ENCODE measurements at regions not wholly inside any gene's neighbourhood (a gene's known extent, or its start where the extent isn't known, plus 50 kb on each side); places are given as distances from the start of the nearest gene placed in this dataset.

- no peak overlapping the region for H3K4me3 Mint-ChIP-seq (ENCODE audit: low read depth, unreplicated experiment)
- H3K9me3 Mint-ChIP-seq (ENCODE audit: low read depth, unreplicated experiment): peaks cover 2% of the 10 kb centered on the region
- no peaks in the 10 kb centered on the region for H3K27me3 Mint-ChIP-seq (ENCODE audit: unreplicated experiment)
- H3K27ac Mint-ChIP-seq (ENCODE audit: unreplicated experiment): no peak overlapping the region
- no peaks in the 10 kb centered on the region for H3K36me3 Mint-ChIP-seq (ENCODE audit: insufficient read depth, unreplicated experiment)
- intact Hi-C loops (cut with micrococcal nuclease; ENCODE audit: unreplicated experiment): no loop called here
- no peaks in the 10 kb centered on the region for H3K4me1 Mint-ChIP-seq (ENCODE audit: low read depth, unreplicated experiment)
- no peak for TF ChIP-seq CTCF (IDR thresholded peaks at IDR 0.05; ENCODE audit: unreplicated experiment)
- BruUV-seq (replicated peaks): no TSS peak
- DNase-seq: no peak
- CTCF ChIA-PET: no interaction called here
These were observed 359.3 kb downstream of the PLPP3 start for GRCh38 chr1:56220021-56220420.

DNA sequence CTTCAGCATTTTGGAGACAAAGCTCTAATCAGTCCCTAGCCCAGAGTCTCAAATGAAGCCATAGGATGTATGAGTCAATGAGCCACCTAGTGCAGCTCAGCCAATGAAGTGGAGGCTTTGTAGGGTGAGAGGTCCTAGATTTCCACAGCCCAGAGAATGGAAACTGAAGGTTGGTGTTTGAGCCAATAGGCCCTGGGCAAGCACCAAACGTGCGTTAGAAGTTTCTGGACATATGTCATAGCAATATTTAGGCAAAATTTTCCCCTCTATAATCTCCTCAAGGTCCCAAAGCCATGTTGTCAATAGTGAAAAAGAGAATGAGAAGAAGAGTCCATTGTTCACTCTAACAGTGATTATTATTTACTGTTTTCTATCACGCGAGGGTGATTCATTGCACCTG, 361.3 kb downstream of the PLPP3 start:
- intact Hi-C loops (cut with micrococcal nuclease; ENCODE audit: unreplicated experiment): no loop called here
- no peak for DNase-seq

GRCh38 chr1:56216218-56216617, 363.1 kb downstream of the PLPP3 start:
- no peaks in the 10 kb centered on the region for H3K27me3 Mint-ChIP-seq (ENCODE audit: unreplicated experiment)
- no peak for TF ChIP-seq CTCF (IDR thresholded peaks at IDR 0.05; ENCODE audit: unreplicated experiment)
- no TSS peak for BruUV-seq (replicated peaks)
- DNase-seq: no peak
- no peak overlapping the region for H3K27ac Mint-ChIP-seq (ENCODE audit: unreplicated experiment)
- CTCF ChIA-PET: no interaction called here
- no peaks in the 10 kb centered on the region for H3K36me3 Mint-ChIP-seq (ENCODE audit: insufficient read depth, unreplicated experiment)
- H3K9me3 Mint-ChIP-seq (ENCODE audit: low read depth, unreplicated experiment): no peaks in the 10 kb centered on the region
- no peak overlapping the region for H3K4me3 Mint-ChIP-seq (ENCODE audit: low read depth, unreplicated experiment)
- no peaks in the 10 kb centered on the region for H3K4me1 Mint-ChIP-seq (ENCODE audit: low read depth, unreplicated experiment)
- intact Hi-C loops (cut with micrococcal nuclease; ENCODE audit: unreplicated experiment): no loop called here

More for the DNA sequence above, 361.3 kb downstream of the PLPP3 start:
- BruUV-seq (replicated peaks): no TSS peak
- Mint-ChIP-seq H3K36me3 (ENCODE audit: insufficient read depth, unreplicated experiment) (no peaks in the 10 kb centered on the region), H3K27me3 (ENCODE audit: unreplicated experiment) (no peaks in the 10 kb centered on the region), H3K9me3 (ENCODE audit: low read depth, unreplicated experiment) (peaks cover 2% of the 10 kb centered on the region), H3K4me3 (ENCODE audit: low read depth, unreplicated experiment) (no peak overlapping the region), H3K4me1 (ENCODE audit: low read depth, unreplicated experiment) (no peaks in the 10 kb centered on the region), H3K27ac (ENCODE audit: unreplicated experiment) (no peak overlapping the region)
- TF ChIP-seq CTCF (IDR thresholded peaks at IDR 0.05; ENCODE audit: unreplicated experiment): no peak
- CTCF ChIA-PET: no interaction called here

GRCh38 chr1:56215771-56216170, 363.6 kb downstream of the PLPP3 start:
- H3K27ac Mint-ChIP-seq (ENCODE audit: unreplicated experiment): no peak overlapping the region
- no peaks in the 10 kb centered on the region for H3K27me3 Mint-ChIP-seq (ENCODE audit: unreplicated experiment)
- CTCF ChIA-PET: no interaction called here
- H3K36me3 Mint-ChIP-seq (ENCODE audit: insufficient read depth, unreplicated experiment): no peaks in the 10 kb centered on the region
- no peaks in the 10 kb centered on the region for H3K9me3 Mint-ChIP-seq (ENCODE audit: low read depth, unreplicated experiment)
- H3K4me1 Mint-ChIP-seq (ENCODE audit: low read depth, unreplicated experiment): no peaks in the 10 kb centered on the region
- no peak overlapping the region for H3K4me3 Mint-ChIP-seq (ENCODE audit: low read depth, unreplicated experiment)
- no peak for TF ChIP-seq CTCF (IDR thresholded peaks at IDR 0.05; ENCODE audit: unreplicated experiment)
- intact Hi-C loops (cut with micrococcal nuclease; ENCODE audit: unreplicated experiment): no loop called here
- BruUV-seq (replicated peaks): no TSS peak
- no peak for DNase-seq

DNA sequence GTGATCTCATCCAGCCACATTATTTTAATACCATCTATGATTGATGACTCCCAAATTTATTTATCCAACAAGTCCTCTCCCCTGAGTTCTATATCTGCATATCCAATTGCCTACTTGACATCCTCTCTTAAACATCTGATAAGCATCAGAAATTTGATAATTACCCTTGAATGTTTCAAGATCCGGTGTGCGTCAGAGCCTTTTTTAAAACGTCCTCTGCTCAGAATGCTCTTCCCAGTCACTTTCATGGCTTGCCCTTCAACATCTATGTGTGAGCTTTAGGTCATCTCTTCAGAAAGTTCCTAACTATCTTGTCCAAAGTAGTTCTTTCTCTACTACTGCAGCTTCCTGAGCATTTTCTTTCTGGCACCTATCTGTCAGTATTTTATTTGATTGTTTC, 364.3 kb downstream of the PLPP3 start:
- no peaks in the 10 kb centered on the region for H3K27me3 Mint-ChIP-seq (ENCODE audit: unreplicated experiment)
- H3K4me1 Mint-ChIP-seq (ENCODE audit: low read depth, unreplicated experiment): no peaks in the 10 kb centered on the region
- no peak overlapping the region for H3K27ac Mint-ChIP-seq (ENCODE audit: unreplicated experiment)
- BruUV-seq (replicated peaks): no TSS peak
- no peak for DNase-seq
- H3K9me3 Mint-ChIP-seq (ENCODE audit: low read depth, unreplicated experiment): no peaks in the 10 kb centered on the region
- TF ChIP-seq CTCF (IDR thresholded peaks at IDR 0.05; ENCODE audit: unreplicated experiment): no peak
- no peak overlapping the region for H3K4me3 Mint-ChIP-seq (ENCODE audit: low read depth, unreplicated experiment)
- intact Hi-C loops (cut with micrococcal nuclease; ENCODE audit: unreplicated experiment): no loop called here
- no peaks in the 10 kb centered on the region for H3K36me3 Mint-ChIP-seq (ENCODE audit: insufficient read depth, unreplicated experiment)
- CTCF ChIA-PET: no interaction called here

Measured in Calu3 (cell line).